IMR-90 (cell line): ENCODE measurements at regions not wholly inside any gene's neighbourhood (a gene's known extent, or its start where the extent isn't known, plus 50 kb on each side); places are given as distances from the start of the nearest gene placed in this dataset.

Source experiments
- ATAC-seq: fragments of 200-7000 bp; cut with Tn5 transposase; 2 replicates; pipeline ENCODE4 v1.9.1; 2020; ENCODE audit warnings: low read depth, mild to moderate bottlenecking, moderate library complexity
- BruUV-seq: library from RNA; stranded (reverse); fragments of 400-500 nt; replicated peaks from 2 replicates; lab custom pipeline; 2021; lab: Mats Ljungman, UMichigan
- CTCF ChIA-PET: fragments of 300-600 bp; formaldehyde crosslinking; extraction: SDS; loops from one replicate; lab custom pipeline; 2021; ENCODE audit warnings: antibody characterized with exemption; lab: Yijun Ruan, JAX
- POLR2A ChIA-PET: fragments of 300-600 bp; sonication (Branson Sonifier 250); formaldehyde crosslinking; loops from one replicate; lab custom pipeline; 2022; ENCODE audit warnings: antibody characterized with exemption; ENCODE audit not compliant: unreplicated experiment; lab: Charles Lee
- DNase-seq: peaks from one replicate; pipeline ENCODE4 v3.0.0; 2013
- H2AFZ ChIP-seq: replicated peaks from 2 replicates; pipeline ENCODE3; 2013; ENCODE audit warnings: low read length, mild to moderate bottlenecking; ENCODE audit not compliant: poor library complexity
- H2AK5ac ChIP-seq: 2 replicates; pipeline ENCODE4 v1.6.1; 2013; ENCODE audit warnings: low read depth, low read length, inconsistent platforms
- H2AK9ac ChIP-seq: replicated peaks from 2 replicates; pipeline ENCODE3; 2013; ENCODE audit warnings: mild to moderate bottlenecking, low read depth, low read length, moderate library complexity; ENCODE audit not compliant: poor library complexity
- H2BK120ac ChIP-seq: 2 replicates; pipeline ENCODE4 v1.6.1; 2013; ENCODE audit warnings: low read depth, low read length, inconsistent platforms
- H2BK15ac ChIP-seq: 3 replicates; pipeline ENCODE4 v1.6.1; 2013; ENCODE audit warnings: low read depth, low read length, inconsistent platforms
- H2BK20ac ChIP-seq: 2 replicates; pipeline ENCODE4 v1.6.1; 2013; ENCODE audit warnings: low read depth, mild to moderate bottlenecking, inconsistent platforms, low read length, moderate library complexity
- H2BK5ac ChIP-seq: 2 replicates; pipeline ENCODE4 v1.6.1; 2013; ENCODE audit warnings: mild to moderate bottlenecking, low read depth, low read length, inconsistent platforms; ENCODE audit not compliant: poor library complexity, severe bottlenecking
- H3K14ac ChIP-seq: replicated peaks from 2 replicates; pipeline ENCODE4 v1.6.1; 2013; ENCODE audit warnings: low read depth, low read length, inconsistent platforms
- H3K18ac ChIP-seq: 2 replicates; pipeline ENCODE4 v1.6.1; 2013; ENCODE audit warnings: low read depth, low read length, control low read depth
- H3K23ac ChIP-seq: 2 replicates; pipeline ENCODE4 v1.6.1; 2013; ENCODE audit warnings: low read depth, low read length, inconsistent platforms
- H3K27ac ChIP-seq: 2 replicates; pipeline ENCODE4 v1.5.1; 2013; ENCODE audit warnings: mild to moderate bottlenecking, control low read depth, low read length; ENCODE audit not compliant: insufficient read depth
- H3K27me3 ChIP-seq: 2 replicates; pipeline ENCODE4 v1.6.1; 2013; ENCODE audit warnings: low read length; ENCODE audit not compliant: control insufficient read depth, insufficient read depth
- H3K36me3 ChIP-seq: 2 replicates; pipeline ENCODE4 v1.6.1; 2013; ENCODE audit warnings: low read length, mixed read lengths; ENCODE audit not compliant: control insufficient read depth, insufficient read depth
- H3K4ac ChIP-seq: 2 replicates; pipeline ENCODE4 v1.6.1; 2013; ENCODE audit warnings: low read depth, low read length, inconsistent platforms
- H3K4me1 ChIP-seq: 2 replicates; pipeline ENCODE4 v1.6.1; 2013; ENCODE audit warnings: low read length, mixed read lengths; ENCODE audit not compliant: control insufficient read depth, insufficient read depth
- H3K4me2 ChIP-seq: 2 replicates; pipeline ENCODE4 v1.6.1; 2013; ENCODE audit warnings: low read depth, mild to moderate bottlenecking, control low read depth, low read length, moderate library complexity
- H3K4me3 ChIP-seq: 2 replicates; pipeline ENCODE4 v1.5.1; 2013; ENCODE audit warnings: low read depth, mild to moderate bottlenecking, control low read depth, low read length, moderate library complexity; ENCODE audit not compliant: insufficient read depth
- H3K56ac ChIP-seq: 2 replicates; pipeline ENCODE4 v1.6.1; 2013; ENCODE audit warnings: low read length, inconsistent platforms; ENCODE audit not compliant: insufficient read depth; ENCODE audit errors: extremely low read depth
- H3K79me1 ChIP-seq, 2 experiments: 2 replicates each; pipeline ENCODE4 v1.6.1; 2013; ENCODE audit warnings: low read length in 2 of 2, inconsistent platforms in 1 of 2, low read depth in 1 of 2
- H3K9ac ChIP-seq: 2 replicates; pipeline ENCODE4 v1.6.1; 2013; ENCODE audit warnings: low read depth, low read length, control low read depth
- H3K9me1 ChIP-seq: 2 replicates; pipeline ENCODE4 v1.6.1; 2013; ENCODE audit warnings: low read length, inconsistent platforms; ENCODE audit not compliant: insufficient read depth
- H3K9me3 ChIP-seq: 2 replicates; pipeline ENCODE4 v1.6.1; 2013; ENCODE audit warnings: low read length; ENCODE audit not compliant: control insufficient read depth, insufficient read depth
- H4K20me1 ChIP-seq: 2 replicates; pipeline ENCODE4 v1.6.1; 2013; ENCODE audit warnings: low read length, inconsistent platforms; ENCODE audit not compliant: insufficient read depth
- H4K5ac ChIP-seq: 2 replicates; pipeline ENCODE4 v1.6.1; 2013; ENCODE audit warnings: mild to moderate bottlenecking, low read depth, low read length, control low read depth
- H4K8ac ChIP-seq, 2 experiments: 2 replicates each; pipeline ENCODE4 v1.6.1; 2013; ENCODE audit warnings: low read depth in 2 of 2, low read length in 2 of 2, control low read depth in 1 of 2, inconsistent platforms in 1 of 2
- H4K91ac ChIP-seq: 2 replicates; pipeline ENCODE4 v1.6.1; 2013; ENCODE audit warnings: low read depth, low read length, inconsistent platforms; ENCODE audit not compliant: insufficient read depth
- BHLHE40 ChIP-seq: fragments of 150-350 bp; IDR thresholded peaks from 2 replicates; pipeline ENCODE4 v1.6.1; 2016; ENCODE audit warnings: mild to moderate bottlenecking, low read depth, low read length
- CEBPB ChIP-seq: IDR thresholded peaks from 2 replicates; pipeline ENCODE4 v1.6.1; 2012; ENCODE audit warnings: low read depth, low read length, improper control_type of control experiment
- CHD1 ChIP-seq: IDR thresholded peaks from 2 replicates; pipeline ENCODE4 v1.6.1; 2012; ENCODE audit warnings: low read depth, low read length, improper control_type of control experiment
- CTCF ChIP-seq: conservative IDR thresholded peaks from 2 replicates; pipeline ENCODE4 v1.5.1; 2012; ENCODE audit warnings: mild to moderate bottlenecking, low read depth, low read length, improper control_type of control experiment
- FOS ChIP-seq: fragments of 150-350 bp; IDR thresholded peaks from 2 replicates; pipeline ENCODE4 v1.6.1; 2016; ENCODE audit warnings: low read depth, low read length
- MAFK ChIP-seq: IDR thresholded peaks from 2 replicates; pipeline ENCODE4 v1.6.1; 2012; ENCODE audit warnings: low read depth, low read length, improper control_type of control experiment
- MAZ ChIP-seq: IDR thresholded peaks from 2 replicates; pipeline ENCODE4 v1.6.1; 2012; ENCODE audit warnings: low read depth, mild to moderate bottlenecking, low read length, improper control_type of control experiment, moderate library complexity, borderline replicate concordance
- MXI1 ChIP-seq: IDR thresholded peaks from 2 replicates; pipeline ENCODE4 v1.6.1; 2012; ENCODE audit warnings: low read depth, mild to moderate bottlenecking, low read length, moderate library complexity, borderline replicate concordance
- NFE2L2 ChIP-seq: fragments of 150-350 bp; IDR thresholded peaks from 2 replicates; pipeline ENCODE4 v1.6.1; 2016; ENCODE audit warnings: low read depth, mild to moderate bottlenecking, low read length
- POLR2A ChIP-seq: IDR thresholded peaks from 2 replicates; pipeline ENCODE4 v1.6.1; 2012; ENCODE audit warnings: mild to moderate bottlenecking, low read depth, low read length
- RAD21 ChIP-seq: IDR thresholded peaks from 2 replicates; pipeline ENCODE4 v1.6.1; 2012; ENCODE audit warnings: low read length, improper control_type of control experiment
- RCOR1 ChIP-seq: IDR thresholded peaks from 2 replicates; pipeline ENCODE4 v1.6.1; 2012; ENCODE audit warnings: mild to moderate bottlenecking, low read length, improper control_type of control experiment; ENCODE audit not compliant: insufficient replicate concordance
- RFX5 ChIP-seq: IDR thresholded peaks from 2 replicates; pipeline ENCODE4 v1.8.0; 2012; ENCODE audit warnings: low read depth, mild to moderate bottlenecking, low read length, moderate library complexity
- SMC3 ChIP-seq: fragments of 150-350 bp; IDR thresholded peaks from 2 replicates; pipeline ENCODE4 v1.6.1; 2016; ENCODE audit warnings: low read depth, mild to moderate bottlenecking, antibody characterized with exemption, low read length, moderate library complexity
- WGBS, 2 experiments: methylation state at CpG; one replicate each; pipeline versions ENCODE4 v1.1.5 to v1.1.7; 2013; ENCODE audit warnings: missing lambda C conversion rate in 2 of 2; ENCODE audit not compliant: insufficient read length in 1 of 2; ENCODE audit errors: extremely low coverage in 2 of 2; 5-methylcytosine and 5-hydroxymethylcytosine counted together
- dilution Hi-C: fragments of 300-500 bp; cut with HindIII; formaldehyde crosslinking; loops from one replicate; pipeline ENCODE4 v1.14.3; 2018; ENCODE audit warnings: low sequenced_read_pairs; ENCODE audit not compliant: unreplicated experiment
- in situ Hi-C: fragments of 300-500 bp; cut with MboI; formaldehyde crosslinking; loops from 3 replicates; pipeline ENCODE4 v1.14.3; 2019; ENCODE audit warnings: low sequenced_read_pairs, inconsistent platforms, mixed read lengths
- intact Hi-C: fragments of 100-400 bp; cut with micrococcal nuclease; formaldehyde crosslinking; loops from 2 replicates; pipeline ENCODE4 v1.10.0; 2022
- TF ChIP-seq, protein P1 (sequence below): fragments of 150-350 bp; IDR thresholded peaks from 2 replicates; pipeline ENCODE4 v1.6.1; 2016; ENCODE audit warnings: low read depth, mild to moderate bottlenecking, low read length, moderate library complexity, borderline replicate concordance
- TF ChIP-seq, protein P2 (sequence below): fragments of 150-350 bp; IDR thresholded peaks from 2 replicates; pipeline ENCODE4 v1.6.1; 2017; ENCODE audit warnings: mild to moderate bottlenecking, antibody characterized with exemption, low read length, low read depth

DNA sequence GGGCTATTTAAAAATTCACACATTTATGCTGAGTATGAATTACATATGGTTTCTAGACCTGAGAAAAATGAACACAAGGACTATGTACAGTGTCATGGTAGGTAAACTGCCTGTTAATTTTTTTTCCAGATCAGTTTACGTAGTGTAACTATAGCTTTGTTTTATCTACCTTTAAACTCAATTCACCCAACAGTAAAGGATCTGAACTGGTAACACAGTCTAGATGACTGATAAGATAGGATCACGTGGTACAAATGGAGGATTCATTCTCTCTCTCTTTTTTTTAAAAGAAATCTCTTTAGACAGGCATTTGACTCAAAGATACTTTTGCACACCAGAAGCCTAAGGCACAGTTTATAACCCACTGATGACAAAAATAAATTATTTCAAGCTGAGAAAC lies 130.8 kb upstream of the ATP2B1 start:
- in situ Hi-C loops = no loop called here
- Histone ChIP-seq H2BK20ac (no peak overlapping the region), H3K36me3 (no peaks in the 10 kb centered on the region), H3K9me3 (no peaks in the 10 kb centered on the region), H3K9me1 (0 out of 2 replicates have a peak, but pooled peaks cover 3% of the 10 kb centered on the region), H3K4ac (no peak overlapping the region), H3K9ac (no peak overlapping the region), H4K91ac (no peak overlapping the region), H3K56ac (no peak overlapping the region), H2AK9ac (no peak overlapping the region), H4K5ac (no peak overlapping the region), H2BK15ac (no peak overlapping the region), H3K4me2 (no peak overlapping the region), H3K79me1 (no peaks in the 10 kb centered on the region), H2AK5ac (no peak overlapping the region), H3K27me3 (no peaks in the 10 kb centered on the region), H3K23ac (no peak overlapping the region), H2BK5ac (no peak overlapping the region), H3K4me1 (peaks cover 3% of the 10 kb centered on the region), H3K4me3 (no peak overlapping the region), H4K20me1 (no peaks in the 10 kb centered on the region), H3K27ac (no peak overlapping the region), H3K14ac (no peak overlapping the region), H4K8ac (no peak overlapping the region), H2AFZ (no peak overlapping the region), H2BK120ac (no peak overlapping the region), H3K18ac (no peak overlapping the region)
- CTCF ChIA-PET = no interaction called here
- no peak for TF ChIP-seq BHLHE40
- TF ChIP-seq, protein P1, sequence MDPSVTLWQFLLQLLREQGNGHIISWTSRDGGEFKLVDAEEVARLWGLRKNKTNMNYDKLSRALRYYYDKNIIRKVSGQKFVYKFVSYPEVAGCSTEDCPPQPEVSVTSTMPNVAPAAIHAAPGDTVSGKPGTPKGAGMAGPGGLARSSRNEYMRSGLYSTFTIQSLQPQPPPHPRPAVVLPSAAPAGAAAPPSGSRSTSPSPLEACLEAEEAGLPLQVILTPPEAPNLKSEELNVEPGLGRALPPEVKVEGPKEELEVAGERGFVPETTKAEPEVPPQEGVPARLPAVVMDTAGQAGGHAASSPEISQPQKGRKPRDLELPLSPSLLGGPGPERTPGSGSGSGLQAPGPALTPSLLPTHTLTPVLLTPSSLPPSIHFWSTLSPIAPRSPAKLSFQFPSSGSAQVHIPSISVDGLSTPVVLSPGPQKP = no peak
- no peak for TF ChIP-seq RAD21
- no peak for TF ChIP-seq FOS
- TF ChIP-seq MAZ = no peak
- no peak for TF ChIP-seq RFX5
- TF ChIP-seq POLR2A = no peak
- no peak for TF ChIP-seq NFE2L2
- no peak for TF ChIP-seq CTCF
- no peak for TF ChIP-seq MAFK
- TF ChIP-seq CEBPB = no peak
- no peak for TF ChIP-seq RCOR1
- no peak for TF ChIP-seq SMC3
- no peak for TF ChIP-seq MXI1
- TF ChIP-seq, protein P2, sequence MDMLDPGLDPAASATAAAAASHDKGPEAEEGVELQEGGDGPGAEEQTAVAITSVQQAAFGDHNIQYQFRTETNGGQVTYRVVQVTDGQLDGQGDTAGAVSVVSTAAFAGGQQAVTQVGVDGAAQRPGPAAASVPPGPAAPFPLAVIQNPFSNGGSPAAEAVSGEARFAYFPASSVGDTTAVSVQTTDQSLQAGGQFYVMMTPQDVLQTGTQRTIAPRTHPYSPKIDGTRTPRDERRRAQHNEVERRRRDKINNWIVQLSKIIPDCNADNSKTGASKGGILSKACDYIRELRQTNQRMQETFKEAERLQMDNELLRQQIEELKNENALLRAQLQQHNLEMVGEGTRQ = no peak
- TF ChIP-seq CHD1 = no peak
- no peak for ATAC-seq
- DNase-seq = no peak
- POLR2A ChIA-PET = no interaction called here
- BruUV-seq = no TSS peak
- WGBS, 2 experiments = no CpG with 5 or more reads among the region's 2 CpGs
- dilution Hi-C loops = no loop called here
- intact Hi-C loops = no loop called here
